HepG2 (cell line): ENCODE measurements at regions not wholly inside any gene's neighbourhood (a gene's known extent, or its start where the extent isn't known, plus 50 kb on each side); places are given as distances from the start of the nearest gene placed in this dataset.

Experiments
- ATAC-seq: fragments of 200-7000 bp; cut with Tn5 transposase; 3 replicates; pipeline ENCODE4 v1.9.1; 2020; ENCODE audit warnings: mild to moderate bottlenecking, moderate library complexity
- BruUV-seq: library from RNA; stranded (reverse); fragments of 400-500 nt; replicated peaks from 2 replicates; lab custom pipeline; 2021; lab: Mats Ljungman, UMichigan
- CTCF ChIA-PET: fragments of 300-600 bp; formaldehyde crosslinking; extraction: SDS; loops from one replicate; lab custom pipeline; 2021; ENCODE audit warnings: low total read pairs, inconsistent platforms, low intra/inter-chr PET ratio; lab: Yijun Ruan, JAX
- POLR2A ChIA-PET: fragments of 350-600 bp; sonication (Branson Sonifier 250); formaldehyde crosslinking; loops from one replicate; lab custom pipeline; 2020; ENCODE audit warnings: antibody characterized with exemption, inconsistent platforms; lab: Yijun Ruan, JAX
- DNase-seq: peaks from one replicate; pipeline ENCODE4 v3.0.0-alpha.2; 2015; ENCODE audit warnings: low spot score
- FAIRE-seq: peaks from 3 replicates; lab custom pipeline; 2011; peaks lifted over from hg19 to GRCh38; lab: Jason Lieb, UNC
- H2AFZ ChIP-seq: one replicate; pipeline ENCODE4 v1.6.1; 2011; ENCODE audit warnings: low read length, inconsistent platforms
- H3K27ac ChIP-seq: fragments of 300-600 bp; 3 replicates; pipeline ENCODE4 v1.8.0; 2011; ENCODE audit warnings: mixed run types, mild to moderate bottlenecking, mixed read lengths, low read length, inconsistent platforms; ENCODE audit not compliant: insufficient read depth; ENCODE audit errors: extremely low read length
- H3K27me3 ChIP-seq, 2 experiments: fragments of 200-600 bp in 1 of 2; 2 replicates in 1 of 2; 3 replicates in 1 of 2; pipeline versions ENCODE4 v1.6.0 to v1.8.0; 2011; ENCODE audit warnings: low read length in 2 of 2, mild to moderate bottlenecking in 2 of 2, moderate library complexity in 2 of 2, inconsistent platforms in 1 of 2; ENCODE audit not compliant: insufficient read depth in 2 of 2, control insufficient read depth in 1 of 2
- H3K36me3 ChIP-seq, 2 experiments: fragments of 200-600 bp in 1 of 2; replicated peaks in 1 of 2; 2 replicates in 1 of 2; 3 replicates in 1 of 2; pipeline versions ENCODE4 v1.5.1 to v1.8.0; 2011; ENCODE audit warnings: low read length in 2 of 2, inconsistent platforms in 1 of 2; ENCODE audit not compliant: insufficient read depth in 2 of 2, control insufficient read depth in 1 of 2
- H3K4me1 ChIP-seq: 2 replicates; pipeline ENCODE4 v1.5.1; 2012; ENCODE audit warnings: low read length, inconsistent platforms; ENCODE audit not compliant: insufficient read depth
- H3K4me2 ChIP-seq: 2 replicates; pipeline ENCODE4 v1.6.0; 2011; ENCODE audit warnings: low read depth, low read length, inconsistent platforms
- H3K4me3 ChIP-seq, 3 experiments: fragments of 200-600 bp in 1 of 3; sonication (generic), shearing (Covaris generic) in 1 of 3; replicated peaks in 1 of 3; 2 replicates each; pipeline ENCODE4 v1.5.1; 2011 to 2016; ENCODE audit warnings: low read length in 3 of 3, inconsistent platforms in 2 of 3, low read depth in 2 of 3, mild to moderate bottlenecking in 2 of 3, control low read depth in 1 of 3, mixed read lengths in 1 of 3; ENCODE audit not compliant: insufficient read depth in 1 of 3
- H3K79me2 ChIP-seq: one replicate; pipeline ENCODE4 v1.6.1; 2011; ENCODE audit warnings: low read length, inconsistent platforms; ENCODE audit not compliant: insufficient read depth
- H3K9ac ChIP-seq: 2 replicates; pipeline ENCODE4 v1.6.0; 2011; ENCODE audit warnings: mild to moderate bottlenecking, low read depth, low read length, inconsistent platforms; ENCODE audit not compliant: insufficient read depth
- H3K9me3 ChIP-seq: 2 replicates; pipeline ENCODE4 v1.5.1; 2012; ENCODE audit warnings: mild to moderate bottlenecking, low read length
- H4K20me1 ChIP-seq: 2 replicates; pipeline ENCODE4 v1.6.0; 2011; ENCODE audit warnings: inconsistent platforms, mild to moderate bottlenecking, low read length, moderate library complexity; ENCODE audit not compliant: insufficient read depth
- CCDC6 ChIP-seq: sonication (generic); formaldehyde crosslinking; IDR thresholded peaks from 2 replicates; pipeline ENCODE4 v1.8.1; 2022; ENCODE audit warnings: mild to moderate bottlenecking, missing genetic modification reagents, moderate library complexity
- ELF3 ChIP-seq: IDR thresholded peaks from 2 replicates; pipeline ENCODE4 v1.6.1; 2016; ENCODE audit warnings: missing genetic modification reagents, missing compliant biosample characterization
- NFKB2 ChIP-seq: sonication (generic); formaldehyde crosslinking; IDR thresholded peaks from 2 replicates; pipeline ENCODE4 v1.4.0; 2020; ENCODE audit warnings: missing genetic modification reagents, borderline replicate concordance
- PITX1 ChIP-seq: sonication (generic); formaldehyde crosslinking; IDR thresholded peaks from 2 replicates; pipeline ENCODE4 v1.5.1; 2020; ENCODE audit warnings: mild to moderate bottlenecking, missing genetic modification reagents
- RARG ChIP-seq: sonication (generic); formaldehyde crosslinking; IDR thresholded peaks from 2 replicates; pipeline ENCODE4 v1.4.0; 2020; ENCODE audit warnings: low read depth, mild to moderate bottlenecking, missing genetic modification reagents
- WIZ ChIP-seq: sonication (generic); formaldehyde crosslinking; IDR thresholded peaks from 2 replicates; pipeline ENCODE4 v1.5.1; 2020; ENCODE audit warnings: mild to moderate bottlenecking, missing genetic modification reagents
- ZBTB7A ChIP-seq: sonication (generic); formaldehyde crosslinking; IDR thresholded peaks from 2 replicates; pipeline ENCODE4 v1.8.0; 2022; ENCODE audit warnings: mild to moderate bottlenecking, missing genetic modification reagents
- ZNF34 ChIP-seq: sonication (generic); formaldehyde crosslinking; IDR thresholded peaks from 2 replicates; pipeline ENCODE4 v1.4.0; 2020; ENCODE audit warnings: mild to moderate bottlenecking, missing genetic modification reagents, borderline replicate concordance
- ZNF629 ChIP-seq: sonication (generic); formaldehyde crosslinking; conservative IDR thresholded peaks from 2 replicates; pipeline ENCODE4 v1.5.0; 2020; ENCODE audit warnings: missing genetic modification reagents
- WGBS: methylation state at CpG from one replicate; pipeline ENCODE4 v1.1.6; 2017; ENCODE audit warnings: low lambda C conversion rate; 5-methylcytosine and 5-hydroxymethylcytosine counted together
- in situ Hi-C: cut with HindIII; loops from 2 replicates; pipeline ENCODE4 v1.10.0; 2017; ENCODE audit warnings: low pct_unique_long_range_greater_than_20kb; ENCODE audit not compliant: extremely low pct_ligation_motif_present
- intact Hi-C: fragments of 100-400 bp; cut with micrococcal nuclease; formaldehyde crosslinking; loops from one replicate; pipeline ENCODE4 v1.10.0; 2022; ENCODE audit not compliant: unreplicated experiment
- TF ChIP-seq, protein P1 (sequence below): IDR thresholded peaks from 2 replicates; pipeline ENCODE4 v1.6.1; 2018; ENCODE audit warnings: missing genetic modification reagents

GRCh38 chr7:115332691-115333090, 410.8 kb downstream of the MDFIC start:
- no peak for ATAC-seq
- no peak overlapping the region for H3K9ac ChIP-seq
- no TSS peak for BruUV-seq

DNA sequence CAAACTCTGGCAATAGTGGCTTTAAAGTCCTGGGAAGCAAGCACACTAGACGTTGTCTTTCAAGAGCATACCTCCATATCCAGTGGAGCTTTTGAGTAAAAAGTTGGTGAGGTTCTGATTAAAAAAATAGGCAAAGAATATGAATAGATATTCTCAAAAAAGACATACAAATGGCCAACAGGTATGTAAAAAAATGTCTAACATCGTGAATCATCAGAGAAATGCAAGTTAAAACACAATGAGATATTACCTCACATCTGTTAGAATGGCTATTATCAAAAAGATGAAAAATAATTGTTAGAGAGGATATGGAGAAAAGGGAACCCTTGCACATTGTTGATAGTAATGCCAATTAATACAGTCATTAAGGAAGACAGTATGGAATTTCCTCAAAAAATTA, 407.1 kb downstream of the MDFIC start:
- FAIRE-seq (no peak), ATAC-seq (no peak), DNase-seq (no peak)
- intact Hi-C loops (no loop called here), in situ Hi-C loops (no loop called here)
- no peak overlapping the region for H3K9ac ChIP-seq
- TF ChIP-seq WIZ (CRISPR knock-in tag) (no peak), ZNF629 (CRISPR knock-in tag) (no peak), ZNF34 (CRISPR knock-in tag) (no peak), NFKB2 (CRISPR knock-in tag) (no peak), RARG (CRISPR knock-in tag) (no peak), ELF3 (CRISPR knock-in tag) (no peak)
- H3K27me3 ChIP-seq: no peaks in the 10 kb centered on the region
- ChIA-PET CTCF (no interaction called here), POLR2A (no interaction called here)
- H3K4me3 ChIP-seq: no peak overlapping the region
- no peaks in the 10 kb centered on the region for H4K20me1 ChIP-seq
- H2AFZ ChIP-seq: no peak overlapping the region
- WGBS: 1% methylated on average over 2 of the region's 2 CpGs
- no TSS peak for BruUV-seq
- no peak overlapping the region for H3K27ac ChIP-seq
- H3K79me2 ChIP-seq: no peaks in the 10 kb centered on the region
- 0 out of 2 replicates have a peak, but pooled peaks cover 5% of the 10 kb centered on the region for H3K9me3 ChIP-seq
- no peaks in the 10 kb centered on the region for H3K36me3 ChIP-seq
- no peaks in the 10 kb centered on the region for H3K4me1 ChIP-seq
- H3K4me2 ChIP-seq: no peak overlapping the region

More at GRCh38 chr7:115332691-115333090, 410.8 kb downstream of the MDFIC start:
- Histone ChIP-seq H3K4me1 (no peaks in the 10 kb centered on the region), H3K36me3 (no peaks in the 10 kb centered on the region), H2AFZ (no peak overlapping the region), H3K9me3 (0 out of 2 replicates have a peak, but pooled peaks cover 2% of the 10 kb centered on the region), H3K4me3 (no peak overlapping the region), H3K4me2 (no peak overlapping the region), H3K27me3 (no peaks in the 10 kb centered on the region), H3K27ac (no peak overlapping the region), H3K79me2 (no peaks in the 10 kb centered on the region), H4K20me1 (no peaks in the 10 kb centered on the region)
- 2% methylated on average over 3 of the region's 3 CpGs for WGBS
- POLR2A ChIA-PET: no interaction called here
- CTCF ChIA-PET: no interaction called here
- in situ Hi-C loops (no loop called here), intact Hi-C loops (no loop called here)
- no peak for DNase-seq
- FAIRE-seq: no peak
- TF ChIP-seq, protein P1, sequence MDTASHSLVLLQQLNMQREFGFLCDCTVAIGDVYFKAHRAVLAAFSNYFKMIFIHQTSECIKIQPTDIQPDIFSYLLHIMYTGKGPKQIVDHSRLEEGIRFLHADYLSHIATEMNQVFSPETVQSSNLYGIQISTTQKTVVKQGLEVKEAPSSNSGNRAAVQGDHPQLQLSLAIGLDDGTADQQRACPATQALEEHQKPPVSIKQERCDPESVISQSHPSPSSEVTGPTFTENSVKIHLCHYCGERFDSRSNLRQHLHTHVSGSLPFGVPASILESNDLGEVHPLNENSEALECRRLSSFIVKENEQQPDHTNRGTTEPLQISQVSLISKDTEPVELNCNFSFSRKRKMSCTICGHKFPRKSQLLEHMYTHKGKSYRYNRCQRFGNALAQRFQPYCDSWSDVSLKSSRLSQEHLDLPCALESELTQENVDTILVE (CRISPR knock-in tag): no peak
- no peak for TF ChIP-seq ZBTB7A (CRISPR knock-in tag)
- TF ChIP-seq CCDC6: no peak
- no peak for TF ChIP-seq PITX1 (CRISPR knock-in tag)
